K562 (cell line): ENCODE measurements at regions not wholly inside any gene's neighbourhood (a gene's known extent, or its start where the extent isn't known, plus 50 kb on each side); places are given as distances from the start of the nearest gene placed in this dataset. TPM values are rescaled to one million over a fixed set of nuclear protein-coding genes. Genes with fewer than 3 reads are reported as not detected.

Experiments used
- ATAC-seq: fragments of 200-7000 bp; cut with Tn5 transposase; 3 replicates; pipeline ENCODE4 v1.9.1; 2020; ENCODE audit warnings: moderate library complexity
- BruUV-seq: library from RNA; stranded (reverse); fragments of 400-500 nt; replicated peaks from 2 replicates; lab custom pipeline; 2021; lab: Mats Ljungman, UMichigan
- CTCF ChIA-PET: fragments of 300-600 bp; formaldehyde crosslinking; extraction: SDS; loops from one replicate; lab custom pipeline; 2021; ENCODE audit warnings: low intra/inter-chr PET ratio; lab: Yijun Ruan, JAX
- POLR2A ChIA-PET: fragments of 300-600, 350-650 bp; sonication (Branson Sonifier 250); formaldehyde crosslinking; extraction: SDS; loops from one replicate; lab custom pipeline; 2021; ENCODE audit warnings: antibody characterized with exemption, inconsistent platforms; lab: Yijun Ruan, JAX
- DNase-seq, 4 experiments: peaks; one replicate each; pipeline versions ENCODE4 v3.0.0 to v3.0.0-alpha.2; 2011 to 2018; ENCODE audit warnings: low spot score in 3 of 4, mixed read lengths in 3 of 4; ENCODE audit errors: extremely low read depth in 1 of 4
- FAIRE-seq: peaks from 2 replicates; lab custom pipeline; 2011; peaks lifted over from hg19 to GRCh38; lab: Jason Lieb, UNC
- H2AFZ ChIP-seq: 2 replicates; pipeline ENCODE4 v1.6.0; 2011; ENCODE audit warnings: low read depth, low read length, control low read depth, inconsistent platforms
- H3K27ac ChIP-seq: fragments of 200-600 bp; 3 replicates; pipeline ENCODE4 v1.8.0; 2011; ENCODE audit warnings: low read depth, mild to moderate bottlenecking, control low read depth, inconsistent platforms, low read length, moderate library complexity, mixed read lengths; ENCODE audit errors: extremely low read depth
- H3K27me3 ChIP-seq, 2 experiments: fragments of 300-600 bp in 1 of 2; 2 replicates in 1 of 2; 3 replicates in 1 of 2; pipeline versions ENCODE4 v1.6.0 to v1.8.0; 2011; ENCODE audit warnings: inconsistent platforms in 2 of 2, low read length in 2 of 2, mild to moderate bottlenecking in 1 of 2, mixed read lengths in 1 of 2, moderate library complexity in 1 of 2; ENCODE audit not compliant: control insufficient read depth in 2 of 2, insufficient read depth in 2 of 2
- H3K36me3 ChIP-seq: fragments of 300-600 bp; 3 replicates; pipeline ENCODE4 v1.8.0; 2011; ENCODE audit warnings: mild to moderate bottlenecking, low read length, inconsistent platforms; ENCODE audit not compliant: control insufficient read depth, insufficient read depth
- H3K4me1 ChIP-seq, 2 experiments: fragments of 200-600 bp in 1 of 2; replicated peaks in 1 of 2; 2 replicates in 1 of 2; 3 replicates in 1 of 2; pipeline versions ENCODE4 v1.5.1 to v1.8.0; 2011; ENCODE audit warnings: inconsistent platforms in 2 of 2, low read length in 2 of 2, mild to moderate bottlenecking in 1 of 2, mixed read lengths in 1 of 2, moderate library complexity in 1 of 2; ENCODE audit not compliant: control insufficient read depth in 2 of 2, insufficient read depth in 2 of 2
- H3K4me2 ChIP-seq: 2 replicates; pipeline ENCODE4 v1.6.1; 2011; ENCODE audit warnings: low read length, control low read depth, inconsistent platforms, mixed read lengths; ENCODE audit not compliant: insufficient read depth
- H3K4me3 ChIP-seq: fragments of 200-600 bp; sonication (generic), shearing (Covaris generic); 2 replicates; pipeline ENCODE4 v1.5.1; 2016; ENCODE audit warnings: control low read depth, inconsistent platforms
- H3K79me2 ChIP-seq: fragments of 200-600 bp; 3 replicates; pipeline ENCODE4 v1.8.0; 2011; ENCODE audit warnings: low read length, inconsistent platforms; ENCODE audit not compliant: control insufficient read depth, insufficient read depth
- H3K9ac ChIP-seq, 2 experiments: 2 replicates each; pipeline versions ENCODE4 v1.6.0 to v1.6.1; 2011; ENCODE audit warnings: low read depth in 2 of 2, low read length in 2 of 2, control low read depth in 1 of 2, inconsistent platforms in 1 of 2, mild to moderate bottlenecking in 1 of 2, mixed read lengths in 1 of 2; ENCODE audit not compliant: insufficient read depth in 1 of 2
- H3K9me1 ChIP-seq: one replicate; pipeline ENCODE4 v1.6.0; 2011; ENCODE audit warnings: inconsistent platforms, mild to moderate bottlenecking, low read length, moderate library complexity; ENCODE audit not compliant: control insufficient read depth, insufficient read depth
- H3K9me3 ChIP-seq: replicated peaks from 2 replicates; pipeline ENCODE4 v1.5.1; 2011; ENCODE audit warnings: low read depth, low read length, inconsistent platforms; ENCODE audit not compliant: control insufficient read depth, insufficient read depth
- H4K20me1 ChIP-seq: replicated peaks from 2 replicates; pipeline ENCODE4 v1.6.1; 2011; ENCODE audit warnings: low read length, inconsistent platforms, mixed read lengths; ENCODE audit not compliant: control insufficient read depth, insufficient read depth
- CBX3 ChIP-seq, 2 experiments: IDR thresholded peaks; 1 replicate in 1 of 2; 2 replicates in 1 of 2; pipeline ENCODE4 v1.6.1; 2012; ENCODE audit warnings: inconsistent platforms in 2 of 2, low read length in 2 of 2, borderline replicate concordance in 1 of 2, control low read depth in 1 of 2
- ELK3 ChIP-seq: fragments of 450-650 bp; formaldehyde crosslinking; IDR thresholded peaks from 2 replicates; pipeline ENCODE4 v1.4.0; 2020; ENCODE audit warnings: mild to moderate bottlenecking
- TRIM28 ChIP-seq: fragments of 450-650 bp; IDR thresholded peaks from 2 replicates; pipeline ENCODE4 v1.6.1; 2017
- WGBS: fragments of 100-300 bp; shearing (Covaris generic); methylation state at CpG from one replicate; pipeline ENCODE4 v1.1.6; 2016; ENCODE audit warnings: low coverage, mixed read lengths; ENCODE audit not compliant: insufficient coverage; ENCODE audit errors: missing lambda C conversion rate; 5-methylcytosine and 5-hydroxymethylcytosine counted together
- in situ Hi-C: fragments of 300-500 bp; cut with MboI; formaldehyde crosslinking; loops from 4 replicates; pipeline ENCODE4 v1.15.0; 2018; ENCODE audit warnings: inconsistent platforms, mixed read lengths
- intact Hi-C: fragments of 100-400 bp; cut with micrococcal nuclease; formaldehyde crosslinking; loops from 2 replicates; pipeline ENCODE4 v1.14.2; 2022
- small RNA-seq: library from RNA; depleted of rRNA; stranded (forward); fragments of <200 nt; gene quantifications from one replicate; pipeline ENCODE3, GENCODE V24; 2014

GRCh38 chr1:162912061-162912667, 51.2 kb upstream of the CCDC190 start:
- DNase-seq (no peak), ATAC-seq (no peak), FAIRE-seq (no peak)
- H2AFZ ChIP-seq = no peak overlapping the region
- H3K9ac ChIP-seq = no peak overlapping the region
- CTCF ChIA-PET = no interaction called here
- TF ChIP-seq ELK3 (no peak), CBX3 (IDR thresholded peaks at IDR 0.05; ENCODE audit: borderline replicate concordance in 1 of 2, low read length in 2 of 2) (peak in 1 of 2 experiments; percentile 52; a peak in 1 of 3 replicates), TRIM28 (peak; percentile 76; the same call in 1 of the 2 replicates)
- no peaks in the 10 kb centered on the region for H3K4me1 ChIP-seq
- no peaks in the 10 kb centered on the region for H4K20me1 ChIP-seq
- no peak overlapping the region for H3K27ac ChIP-seq
- H3K36me3 ChIP-seq = no peaks in the 10 kb centered on the region
- WGBS = 0% methylated on average over 1 of the region's 1 CpG
- intact Hi-C loops (no loop called here), in situ Hi-C loops (no loop called here)
- no peaks in the 10 kb centered on the region for H3K27me3 ChIP-seq
- no peaks in the 10 kb centered on the region for H3K79me2 ChIP-seq
- POLR2A ChIA-PET = no interaction called here
- H3K9me3 ChIP-seq = no peaks in the 10 kb centered on the region
- H3K4me2 ChIP-seq = no peak overlapping the region
- no TSS peak for BruUV-seq
- no peak overlapping the region for H3K4me3 ChIP-seq
- H3K9me1 ChIP-seq = no peaks in the 10 kb centered on the region

Small RNA genes in the stretch of these regions (small RNA-seq; reads per million reads assigned to genes)
- not detected for gene AL392003.1
